Aorta (tissue), 5 donors: ENCODE measurements at regions not wholly inside any gene's neighbourhood (a gene's known extent, or its start where the extent isn't known, plus 50 kb on each side); places are given as distances from the start of the nearest gene placed in this dataset.
A peak's percentile ranks its signal among the peaks of the same experiment; 100 is the strongest.
"Not testable (repeated sequence)": the region's sequence is repeated elsewhere in the genome, so short reads cannot be mapped to it uniquely, and the experiment has no call there.

Experiments used
- ATAC-seq: fragments of 200-7000 bp; cut with Tn5 transposase; one replicate; pipeline ENCODE4 v1.9.1; 2022; ENCODE audit warnings: moderate library complexity; ENCODE audit not compliant: low FRiP score
- DNase-seq, 2 donors: peaks; one replicate each; pipeline ENCODE4 v3.0.0-alpha.2; 2020
- H3K27ac ChIP-seq, 2 donors: one replicate each; pipeline ENCODE4 v1.5.1; 2013; ENCODE audit warnings: low read length in 2 of 2, mild to moderate bottlenecking in 2 of 2, moderate library complexity in 2 of 2, control low read depth in 1 of 2, inconsistent platforms in 1 of 2, low read depth in 1 of 2
- H3K27me3 ChIP-seq, 2 donors: one replicate each; pipeline ENCODE4 v1.6.1; 2013; ENCODE audit warnings: control low read depth in 1 of 2, low read length in 1 of 2, mild to moderate bottlenecking in 1 of 2, moderate library complexity in 1 of 2; ENCODE audit not compliant: insufficient read depth in 2 of 2, control insufficient read depth in 1 of 2
- H3K36me3 ChIP-seq, 2 donors: one replicate each; pipeline ENCODE4 v1.6.1; 2013; ENCODE audit warnings: control low read depth in 1 of 2, low read length in 1 of 2, mild to moderate bottlenecking in 1 of 2; ENCODE audit not compliant: insufficient read depth in 2 of 2, control insufficient read depth in 1 of 2
- H3K4me1 ChIP-seq, 2 donors: one replicate each; pipeline ENCODE4 v1.6.1; 2013; ENCODE audit warnings: low read length in 2 of 2, control low read depth in 1 of 2, mild to moderate bottlenecking in 1 of 2, moderate library complexity in 1 of 2; ENCODE audit not compliant: insufficient read depth in 2 of 2, control insufficient read depth in 1 of 2
- H3K4me3 ChIP-seq, 2 donors: one replicate each; pipeline ENCODE4 v1.5.1; 2013; ENCODE audit warnings: low read length in 2 of 2, control low read depth in 1 of 2, mild to moderate bottlenecking in 1 of 2
- H3K9me3 ChIP-seq: one replicate; pipeline ENCODE4 v1.6.1; 2013; ENCODE audit warnings: mild to moderate bottlenecking, low read length; ENCODE audit not compliant: control insufficient read depth
- WGBS, 2 donors: extraction: QIAGEN DNeasy Blood & Tissue Kit; methylation state at CpG; one replicate each; pipeline ENCODE4 v1.1.7; 2013; 5-methylcytosine and 5-hydroxymethylcytosine counted together
- intact Hi-C, 2 donors: fragments of 100-400 bp; cut with DNase I; formaldehyde crosslinking; loops; one replicate each; pipeline versions ENCODE4 v1.14.2 to v1.15.0; 2022
- donor health status: healthy with polysubstance abuse.
- donor health status: Bipolar disorder and iron deficiency.
- donor health status: DM: no; HTN: no; CAD: no.
- donor health status: DM: no; HTN: no; CAD: no.
- donor health status: DM: yes; HTN: yes; CAD: no.

DNA sequence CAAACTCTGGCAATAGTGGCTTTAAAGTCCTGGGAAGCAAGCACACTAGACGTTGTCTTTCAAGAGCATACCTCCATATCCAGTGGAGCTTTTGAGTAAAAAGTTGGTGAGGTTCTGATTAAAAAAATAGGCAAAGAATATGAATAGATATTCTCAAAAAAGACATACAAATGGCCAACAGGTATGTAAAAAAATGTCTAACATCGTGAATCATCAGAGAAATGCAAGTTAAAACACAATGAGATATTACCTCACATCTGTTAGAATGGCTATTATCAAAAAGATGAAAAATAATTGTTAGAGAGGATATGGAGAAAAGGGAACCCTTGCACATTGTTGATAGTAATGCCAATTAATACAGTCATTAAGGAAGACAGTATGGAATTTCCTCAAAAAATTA, 407.1 kb downstream of the MDFIC start:
- intact Hi-C loops = no loop called here
- Histone ChIP-seq H3K27ac (no peak overlapping the region), H3K4me3 (no peak overlapping the region), H3K4me1 (no peaks in the 10 kb centered on the region), H3K27me3 (no peaks in the 10 kb centered on the region), H3K9me3 (no peaks in the 10 kb centered on the region), H3K36me3 (no peaks in the 10 kb centered on the region)
- 92% methylated on average over 2 of the region's 2 CpGs for WGBS, 2 donors
- no peak for ATAC-seq
- no peak for DNase-seq

DNA sequence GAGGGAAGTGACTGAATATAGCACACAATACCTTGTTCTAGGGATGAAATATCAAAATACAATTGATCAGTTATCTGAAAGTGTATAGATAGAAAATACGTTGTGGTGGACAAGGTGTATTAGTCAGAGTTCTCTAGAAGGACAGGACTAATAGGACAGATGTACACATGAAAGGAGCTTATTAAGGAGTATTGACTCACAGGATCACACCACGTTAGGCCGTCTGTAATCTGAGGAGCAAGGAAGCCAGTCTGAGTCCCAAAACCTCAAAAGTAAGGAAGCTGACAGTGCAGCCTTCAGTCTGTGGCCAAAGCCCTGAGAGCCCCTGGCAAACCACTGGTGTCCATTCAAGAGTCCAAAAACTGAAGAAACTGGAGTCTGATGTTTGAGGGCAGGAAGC, 406.1 kb downstream of the MDFIC start:
- no peaks in the 10 kb centered on the region for H3K27me3 ChIP-seq
- H3K4me1 ChIP-seq = no peaks in the 10 kb centered on the region
- no peaks in the 10 kb centered on the region for H3K36me3 ChIP-seq
- intact Hi-C loops = no loop called here
- no peaks in the 10 kb centered on the region for H3K9me3 ChIP-seq
- H3K4me3 ChIP-seq = no peak overlapping the region
- H3K27ac ChIP-seq = no peak overlapping the region
- WGBS, 2 donors = 86 to 91% methylated on average over 3 of the region's 3 CpGs
- DNase-seq (no peak), ATAC-seq (no peak)

DNA sequence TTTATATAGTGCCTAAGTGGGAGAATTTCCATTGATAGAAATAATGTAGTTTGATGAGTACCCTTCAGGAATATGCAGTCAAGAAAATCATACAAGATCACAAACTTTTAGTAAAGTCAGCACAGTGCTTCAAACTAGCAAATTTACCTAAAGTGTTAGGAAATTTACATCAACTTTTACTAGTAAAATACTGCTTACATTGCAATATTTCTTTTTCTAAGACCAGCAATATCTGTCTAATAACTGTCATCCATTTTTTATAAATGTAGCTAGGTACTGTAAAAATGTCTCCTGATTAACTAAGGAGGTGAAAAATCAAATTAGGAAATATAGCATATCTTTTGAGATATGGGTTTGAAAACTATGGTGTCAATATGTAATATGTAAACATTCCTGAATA, 405.4 kb downstream of the MDFIC start:
- intact Hi-C loops = no loop called here
- no peak for ATAC-seq
- no peak for DNase-seq
- H3K4me1 ChIP-seq = no peaks in the 10 kb centered on the region
- H3K27ac ChIP-seq = no peak overlapping the region
- no peaks in the 10 kb centered on the region for H3K9me3 ChIP-seq
- H3K27me3 ChIP-seq = no peaks in the 10 kb centered on the region
- no peak overlapping the region for H3K4me3 ChIP-seq
- H3K36me3 ChIP-seq = no peaks in the 10 kb centered on the region

DNA sequence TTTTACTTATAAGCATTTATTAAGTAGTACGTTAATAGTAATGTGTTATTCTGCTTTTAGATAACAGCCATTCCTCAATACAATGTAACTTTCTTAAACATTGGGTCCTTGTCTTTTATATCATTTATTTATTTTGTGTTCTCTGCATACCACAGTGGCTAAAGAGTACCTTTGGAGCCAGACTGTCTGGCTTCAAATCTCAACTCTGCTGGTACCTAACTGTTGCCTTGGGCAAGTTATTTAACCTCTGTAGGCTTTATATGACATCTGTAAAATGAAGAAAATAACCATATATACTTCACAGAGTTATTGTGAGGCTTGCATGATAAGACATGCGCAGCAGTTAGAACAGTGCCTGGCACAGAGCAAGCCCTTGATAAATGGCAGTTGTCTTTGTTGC, 397.6 kb downstream of the MDFIC start:
- WGBS, 2 donors = 91 to 93% methylated on average over 2 of the region's 2 CpGs
- H3K4me3 ChIP-seq = no peak overlapping the region
- ATAC-seq (no peak), DNase-seq (no peak)
- H3K9me3 ChIP-seq = no peaks in the 10 kb centered on the region
- H3K36me3 ChIP-seq = no peaks in the 10 kb centered on the region
- H3K4me1 ChIP-seq = no peaks in the 10 kb centered on the region
- H3K27me3 ChIP-seq = no peaks in the 10 kb centered on the region
- intact Hi-C loops = loop anchor here in 1 of 2 donors (10.0 kb wide), 1 partner anchor 95 kb away; no protein-coding TSS in a partner anchor
- no peak overlapping the region for H3K27ac ChIP-seq

DNA sequence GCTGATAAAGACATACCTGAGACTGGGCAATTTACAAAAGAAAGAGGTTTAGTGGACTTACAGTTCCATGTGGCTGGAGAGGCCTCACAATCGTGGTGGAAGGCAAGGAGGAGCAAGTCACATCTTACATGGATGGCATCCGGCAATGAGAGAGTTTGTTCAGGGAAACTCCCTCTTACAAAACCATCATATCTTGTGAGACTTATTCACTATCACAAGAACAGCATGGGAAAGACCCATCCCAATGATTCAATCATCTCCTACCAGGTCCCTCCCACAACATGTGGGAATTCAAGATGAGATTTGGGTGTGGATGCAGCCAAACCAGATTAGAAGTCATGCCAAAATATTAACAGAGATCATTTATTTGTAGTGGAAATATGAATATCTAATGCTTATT, 388.4 kb downstream of the MDFIC start:
- intact Hi-C loops = loop anchor here in 1 of 2 donors (10.0 kb wide), 1 partner anchor 86 kb away; no protein-coding TSS in a partner anchor
- not testable (repeated sequence) for DNase-seq, H3K27me3 ChIP-seq, H3K27ac ChIP-seq, H3K36me3 ChIP-seq, ATAC-seq, H3K4me3 ChIP-seq, H3K9me3 ChIP-seq, H3K4me1 ChIP-seq
- 89% methylated on average over 2 of the region's 2 CpGs for WGBS, 2 donors

DNA sequence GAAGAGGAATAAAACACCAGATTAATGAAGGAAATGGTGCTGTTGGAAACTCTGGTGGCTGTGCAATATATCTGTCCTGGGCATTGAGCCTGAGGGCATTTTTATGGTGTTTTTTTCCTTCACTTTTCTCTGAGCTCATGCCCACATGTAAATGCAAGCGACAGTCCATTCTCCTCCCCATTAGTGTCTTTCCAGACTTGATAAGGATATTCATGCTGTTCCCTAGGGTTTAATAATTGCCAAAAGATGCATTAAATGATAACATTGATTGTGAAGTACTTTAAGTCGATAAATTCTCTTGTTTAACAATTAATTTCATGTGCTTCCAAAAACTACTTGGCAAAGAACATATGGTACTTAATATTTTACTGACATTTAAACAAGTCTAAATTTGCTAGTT, 384.7 kb downstream of the MDFIC start:
- intact Hi-C loops = no loop called here
- Histone ChIP-seq H3K4me1 (no peaks in the 10 kb centered on the region), H3K27ac (no peak overlapping the region), H3K9me3 (no peaks in the 10 kb centered on the region), H3K27me3 (no peaks in the 10 kb centered on the region), H3K36me3 (no peaks in the 10 kb centered on the region), H3K4me3 (no peak overlapping the region)
- DNase-seq (no peak), ATAC-seq (no peak)
- WGBS, 2 donors = 35 to 49% methylated on average over 2 of the region's 2 CpGs

DNA sequence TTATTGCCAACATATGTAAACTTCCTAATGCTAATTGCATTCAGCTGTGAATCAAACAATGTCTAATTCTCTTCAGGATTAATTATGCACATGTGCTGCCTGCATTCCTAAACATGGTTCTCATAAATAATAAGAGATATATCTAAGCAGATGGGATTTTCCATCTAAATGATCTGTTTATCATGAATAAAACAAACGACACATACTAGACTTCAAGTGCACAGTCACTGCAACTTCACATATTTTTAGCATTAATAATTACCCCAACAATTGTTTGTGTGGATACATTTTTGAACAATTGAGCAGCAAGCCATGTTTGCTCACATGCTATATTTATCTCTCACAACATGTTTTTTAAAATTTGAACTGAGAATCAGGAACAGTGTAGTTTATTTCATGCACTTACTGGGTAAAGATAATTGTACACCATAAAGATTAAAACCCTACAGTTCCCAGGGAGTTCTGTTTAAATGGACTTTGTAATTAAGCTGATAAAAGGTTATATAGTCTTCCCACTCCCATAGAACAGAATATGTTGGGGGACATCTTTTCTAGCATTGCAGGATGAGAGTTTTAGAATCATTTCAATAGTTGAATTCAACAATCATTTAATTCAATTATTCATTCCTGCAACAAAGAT, 378.5 kb downstream of the MDFIC start:
- Histone ChIP-seq H3K27ac (no peak overlapping the region), H3K36me3 (no peaks in the 10 kb centered on the region), H3K4me1 (no peaks in the 10 kb centered on the region), H3K4me3 (no peak overlapping the region), H3K9me3 (no peaks in the 10 kb centered on the region), H3K27me3 (no peaks in the 10 kb centered on the region)
- intact Hi-C loops = no loop called here
- WGBS, 2 donors = 32 to 54% methylated on average over 1 of the region's 1 CpG
- ATAC-seq = no peak
- DNase-seq = no peak

DNA sequence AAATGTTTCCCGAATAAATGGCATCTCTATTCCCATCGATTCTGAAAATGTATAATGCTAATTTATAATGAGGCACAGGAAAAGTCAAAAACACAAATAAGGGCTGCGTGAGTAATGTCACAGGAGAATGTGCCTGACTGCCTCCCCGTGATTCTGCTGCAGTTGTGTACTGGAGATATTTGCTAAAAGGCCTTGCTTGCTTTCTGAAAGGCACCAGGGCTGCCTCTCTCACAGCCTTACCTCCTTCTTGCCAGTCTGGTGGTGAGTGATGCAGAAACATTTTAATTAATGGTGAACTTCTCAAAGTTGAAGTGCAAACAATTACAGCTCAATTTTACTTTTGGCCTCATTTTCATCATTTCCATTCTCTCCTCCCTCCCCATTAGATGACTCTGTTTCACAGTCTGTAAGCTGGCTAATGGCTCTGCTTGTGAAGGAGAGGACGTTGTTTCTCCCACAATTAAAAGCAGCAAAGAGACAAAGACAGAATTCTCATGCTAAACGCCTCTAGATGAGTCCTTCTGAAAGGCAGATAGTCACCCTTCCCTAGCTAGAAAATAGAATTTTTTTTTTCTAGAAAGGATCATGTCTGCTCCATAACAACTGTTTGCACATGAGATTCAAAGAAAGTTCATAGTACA, 377.6 kb downstream of the MDFIC start:
- H3K27ac ChIP-seq = no peak overlapping the region
- H3K36me3 ChIP-seq = no peaks in the 10 kb centered on the region
- H3K27me3 ChIP-seq = no peaks in the 10 kb centered on the region
- intact Hi-C loops = no loop called here
- no peak overlapping the region for H3K4me3 ChIP-seq
- 75 to 83% methylated on average over 6 of the region's 6 CpGs for WGBS, 2 donors
- H3K9me3 ChIP-seq = no peaks in the 10 kb centered on the region
- no peak for DNase-seq
- ATAC-seq = no peak
- no peaks in the 10 kb centered on the region for H3K4me1 ChIP-seq

DNA sequence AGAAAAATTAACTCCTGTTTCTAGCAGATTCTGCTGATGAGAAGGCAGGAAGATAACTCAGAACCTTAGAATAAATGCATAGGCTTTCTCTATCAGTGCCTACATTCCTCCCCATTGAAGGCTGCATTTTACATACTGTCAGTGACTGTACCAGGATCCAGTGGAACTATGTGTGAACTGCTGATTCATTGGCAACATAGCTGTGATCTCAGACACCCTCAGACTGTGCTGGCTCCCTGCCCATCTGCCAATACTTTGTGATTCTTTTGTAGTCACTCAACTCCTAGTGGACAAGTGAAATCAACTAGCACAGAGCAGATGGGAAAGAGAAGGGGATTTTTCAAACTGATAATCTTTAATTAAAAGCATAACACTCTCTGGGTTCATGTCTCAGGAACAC, 375.8 kb downstream of the MDFIC start:
- intact Hi-C loops = no loop called here
- ATAC-seq = no peak
- Histone ChIP-seq H3K27ac (no peak overlapping the region), H3K4me3 (no peak overlapping the region), H3K27me3 (no peaks in the 10 kb centered on the region), H3K36me3 (no peaks in the 10 kb centered on the region), H3K4me1 (no peaks in the 10 kb centered on the region), H3K9me3 (no peaks in the 10 kb centered on the region)
- peak; percentile 42 to 79 for DNase-seq
